MCF 10A (cell line): ENCODE measurements at regions not wholly inside any gene's neighbourhood (a gene's known extent, or its start where the extent isn't known, plus 50 kb on each side); places are given as distances from the start of the nearest gene placed in this dataset.

ENCODE experiments used
- BruUV-seq: library from RNA; stranded (reverse); fragments of 400-500 nt; replicated peaks from 2 replicates; lab custom pipeline; 2021; lab: Mats Ljungman, UMichigan
- CTCF ChIA-PET: fragments of 300-600 bp; sonication (Branson Sonifier 250); formaldehyde crosslinking; extraction: SDS; loops from one replicate; lab custom pipeline; 2021; ENCODE audit warnings: antibody characterized with exemption, inconsistent platforms; lab: Yijun Ruan, JAX
- POLR2A ChIA-PET: fragments of 300-600, 350-650 bp; sonication (Branson Sonifier 250); formaldehyde crosslinking; extraction: SDS; loops from one replicate; lab custom pipeline; 2020; ENCODE audit warnings: antibody characterized with exemption, inconsistent platforms; lab: Yijun Ruan, JAX
- DNase-seq: peaks from one replicate; pipeline ENCODE4 v3.0.0-alpha.2; 2018; ENCODE audit not compliant: unreplicated experiment
- H3K27ac Mint-ChIP-seq: one replicate; pipeline ENCODE4 v1.8.0; 2022; ENCODE audit warnings: mild to moderate bottlenecking, low read depth, mixed read lengths; ENCODE audit not compliant: unreplicated experiment
- H3K27me3 Mint-ChIP-seq: one replicate; pipeline ENCODE4 v1.8.0; 2022; ENCODE audit warnings: mixed read lengths; ENCODE audit not compliant: insufficient read depth, unreplicated experiment
- H3K36me3 Mint-ChIP-seq: one replicate; pipeline ENCODE4 v1.8.0; 2022; ENCODE audit warnings: mild to moderate bottlenecking, moderate library complexity, mixed read lengths; ENCODE audit not compliant: insufficient read depth, unreplicated experiment
- H3K4me1 Mint-ChIP-seq: one replicate; pipeline ENCODE4 v1.8.0; 2022; ENCODE audit warnings: mixed read lengths; ENCODE audit not compliant: insufficient read depth, unreplicated experiment
- H3K4me3 Mint-ChIP-seq: one replicate; pipeline ENCODE4 v1.8.0; 2022; ENCODE audit warnings: mild to moderate bottlenecking, moderate library complexity, mixed read lengths; ENCODE audit not compliant: unreplicated experiment
- H3K9me3 Mint-ChIP-seq: one replicate; pipeline ENCODE4 v1.8.0; 2022; ENCODE audit warnings: mixed read lengths; ENCODE audit not compliant: unreplicated experiment
- CTCF ChIP-seq: fragments of 200-600 bp; IDR thresholded peaks from one replicate; pipeline ENCODE4 v1.8.0; 2022; ENCODE audit warnings: antibody characterized with exemption, mild to moderate bottlenecking; ENCODE audit not compliant: unreplicated experiment
- intact Hi-C: fragments of 100-400 bp; cut with micrococcal nuclease; formaldehyde crosslinking; loops from 2 replicates; pipeline ENCODE4 v1.14.1; 2022

- ChIA-PET CTCF (no interaction called here), POLR2A (no interaction called here)
- Mint-ChIP-seq H3K27ac (no peak overlapping the region), H3K36me3 (no peaks in the 10 kb centered on the region), H3K4me3 (no peak overlapping the region), H3K4me1 (no peaks in the 10 kb centered on the region), H3K9me3 (no peaks in the 10 kb centered on the region), H3K27me3 (peaks cover 15% of the 10 kb centered on the region)
- BruUV-seq, result no TSS peak
- intact Hi-C loops, result no loop called here
- TF ChIP-seq CTCF, result no peak
- DNase-seq, result no peak
Observed at GRCh38 chr10:29881336-29881771, 178.0 kb downstream of the JCAD start.

- Mint-ChIP-seq H3K36me3 (no peaks in the 10 kb centered on the region), H3K27me3 (peaks cover 15% of the 10 kb centered on the region), H3K4me3 (no peak overlapping the region), H3K4me1 (no peaks in the 10 kb centered on the region), H3K27ac (no peak overlapping the region), H3K9me3 (no peaks in the 10 kb centered on the region)
- ChIA-PET CTCF (no interaction called here), POLR2A (no interaction called here)
- TF ChIP-seq CTCF, result no peak
- BruUV-seq, result no TSS peak
- intact Hi-C loops, result no loop called here
- no peak for DNase-seq
Observed at GRCh38 chr10:29880856-29881255, 178.5 kb downstream of the JCAD start.

- Mint-ChIP-seq H3K9me3 (no peaks in the 10 kb centered on the region), H3K27ac (no peak overlapping the region), H3K27me3 (peaks cover 11% of the 10 kb centered on the region), H3K4me3 (no peak overlapping the region), H3K36me3 (no peaks in the 10 kb centered on the region), H3K4me1 (no peaks in the 10 kb centered on the region)
- BruUV-seq, result no TSS peak
- CTCF ChIA-PET, result no interaction called here
- no peak for TF ChIP-seq CTCF
- intact Hi-C loops, result no loop called here
- POLR2A ChIA-PET, result interaction anchor here (0.7 kb wide), 1 partner anchor 21 kb away, joined by 3 read pairs; no protein-coding TSS in a partner anchor
- DNase-seq, result no peak
Observed at GRCh38 chr10:29879862-29880261, 179.5 kb downstream of the JCAD start.

GRCh38 chr10:29878492-29878891, 180.9 kb downstream of the JCAD start:
- Mint-ChIP-seq H3K9me3 (no peaks in the 10 kb centered on the region), H3K27ac (no peak overlapping the region), H3K36me3 (no peaks in the 10 kb centered on the region), H3K4me1 (no peaks in the 10 kb centered on the region), H3K4me3 (no peak overlapping the region), H3K27me3 (no peaks in the 10 kb centered on the region)
- DNase-seq, result no peak
- intact Hi-C loops, result no loop called here
- BruUV-seq, result no TSS peak
- no peak for TF ChIP-seq CTCF
- POLR2A ChIA-PET, result no interaction called here
- CTCF ChIA-PET, result no interaction called here
